ENCODE measurements at regions not wholly inside any gene's neighbourhood (a gene's known extent, or its start where the extent isn't known, plus 50 kb on each side); places are given as distances from the start of the nearest gene placed in this dataset.
"Not testable (repeated sequence)": the region's sequence is repeated elsewhere in the genome, so short reads cannot be mapped to it uniquely, and the experiment has no call there.

GRCh38 chr5:85452322-85453025 lies 1067.8 kb upstream of the EDIL3 start:
- TF ChIP-seq, protein P1, sequence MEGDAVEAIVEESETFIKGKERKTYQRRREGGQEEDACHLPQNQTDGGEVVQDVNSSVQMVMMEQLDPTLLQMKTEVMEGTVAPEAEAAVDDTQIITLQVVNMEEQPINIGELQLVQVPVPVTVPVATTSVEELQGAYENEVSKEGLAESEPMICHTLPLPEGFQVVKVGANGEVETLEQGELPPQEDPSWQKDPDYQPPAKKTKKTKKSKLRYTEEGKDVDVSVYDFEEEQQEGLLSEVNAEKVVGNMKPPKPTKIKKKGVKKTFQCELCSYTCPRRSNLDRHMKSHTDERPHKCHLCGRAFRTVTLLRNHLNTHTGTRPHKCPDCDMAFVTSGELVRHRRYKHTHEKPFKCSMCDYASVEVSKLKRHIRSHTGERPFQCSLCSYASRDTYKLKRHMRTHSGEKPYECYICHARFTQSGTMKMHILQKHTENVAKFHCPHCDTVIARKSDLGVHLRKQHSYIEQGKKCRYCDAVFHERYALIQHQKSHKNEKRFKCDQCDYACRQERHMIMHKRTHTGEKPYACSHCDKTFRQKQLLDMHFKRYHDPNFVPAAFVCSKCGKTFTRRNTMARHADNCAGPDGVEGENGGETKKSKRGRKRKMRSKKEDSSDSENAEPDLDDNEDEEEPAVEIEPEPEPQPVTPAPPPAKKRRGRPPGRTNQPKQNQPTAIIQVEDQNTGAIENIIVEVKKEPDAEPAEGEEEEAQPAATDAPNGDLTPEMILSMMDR (conservative IDR thresholded peaks at IDR 0.05), result no peak

DNA sequence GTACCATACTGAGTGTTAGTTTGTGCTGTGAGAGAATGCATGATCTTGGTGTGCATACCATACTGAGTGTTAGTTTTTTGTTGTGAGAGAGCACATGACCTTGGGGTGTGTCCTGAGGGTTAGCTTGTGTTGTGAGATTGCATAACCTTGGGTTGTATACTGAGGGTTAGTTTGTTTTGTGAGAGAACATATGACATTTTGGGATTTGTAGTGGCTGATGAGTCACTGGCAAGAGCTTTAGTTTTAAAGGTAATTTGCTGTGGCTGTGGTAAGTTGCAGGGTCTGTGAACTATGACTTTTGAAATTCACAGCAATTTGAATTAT lies 1068.3 kb upstream of the EDIL3 start:
- TF ChIP-seq, protein P1 (conservative IDR thresholded peaks at IDR 0.05), result no peak
- no peak overlapping the region for H3K27ac ChIP-seq

More at GRCh38 chr5:85452322-85453025, 1067.8 kb upstream of the EDIL3 start:
- no peak overlapping the region for H3K27ac ChIP-seq

GRCh38 chr5:85458319-85458718 lies 1073.6 kb upstream of the EDIL3 start:
- no peak overlapping the region for H3K27ac ChIP-seq
- TF ChIP-seq, protein P1 (conservative IDR thresholded peaks at IDR 0.05), result no peak

DNA sequence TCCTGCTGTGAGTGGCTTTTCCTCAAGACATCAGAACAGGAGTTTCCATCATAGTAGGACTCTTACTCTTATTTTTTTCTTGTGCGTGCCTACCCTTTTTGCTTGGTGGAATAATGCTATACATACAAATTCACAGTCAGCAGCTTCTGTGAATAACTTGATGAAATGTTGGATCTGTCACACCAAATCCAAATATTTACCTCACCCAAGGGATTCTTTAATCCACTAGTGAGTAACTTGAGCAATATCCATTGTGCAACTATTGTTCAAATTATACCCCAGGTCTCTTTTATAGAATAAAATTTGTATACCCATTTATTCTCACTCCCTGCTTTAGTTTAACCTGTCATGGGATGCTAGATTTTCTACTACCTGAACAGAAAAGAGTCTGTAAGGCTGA lies 1078.3 kb upstream of the EDIL3 start:
- TF ChIP-seq, protein P1 (conservative IDR thresholded peaks at IDR 0.05), result no peak
- no peak overlapping the region for H3K27ac ChIP-seq

DNA sequence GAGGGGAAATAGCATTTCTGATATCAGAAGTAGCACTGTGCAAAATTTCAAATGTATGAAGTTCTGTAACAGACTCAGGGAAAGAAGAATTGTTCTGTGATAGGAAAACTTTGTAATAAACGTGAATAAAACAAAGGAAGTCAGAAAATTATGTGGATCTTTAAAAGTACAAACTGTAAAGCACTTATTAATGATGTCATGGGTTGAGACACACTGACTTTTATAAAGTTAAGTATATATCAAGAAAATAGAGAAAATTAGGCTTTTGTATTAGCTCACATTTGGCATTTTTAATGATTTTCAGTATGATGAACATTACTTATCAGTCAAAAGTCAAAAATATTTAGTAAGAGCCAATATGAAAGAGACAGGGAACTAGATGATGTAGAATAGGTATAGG lies 1081.7 kb upstream of the EDIL3 start:
- TF ChIP-seq, protein P1 (conservative IDR thresholded peaks at IDR 0.05), result no peak
- H3K27ac ChIP-seq, result no peak overlapping the region

DNA sequence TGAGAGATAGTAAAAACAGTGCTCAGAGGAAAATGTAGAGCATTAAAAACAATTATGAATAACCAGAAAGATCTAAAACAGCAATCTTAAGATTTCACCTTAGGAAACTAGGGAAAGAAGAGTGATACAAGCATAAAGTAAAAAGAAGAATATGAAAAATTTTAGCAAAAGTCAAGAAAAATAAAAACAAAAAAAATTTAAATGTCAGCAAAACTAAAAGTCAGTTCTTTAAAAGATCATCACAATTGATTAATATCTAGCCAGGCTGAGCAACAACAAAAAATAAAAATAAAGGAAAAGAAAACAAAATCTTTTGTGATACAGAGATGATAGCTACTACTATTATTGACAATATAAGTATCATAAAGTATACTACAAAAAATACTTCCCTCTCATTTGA lies 1088.1 kb upstream of the EDIL3 start:
- TF ChIP-seq, protein P1 (conservative IDR thresholded peaks at IDR 0.05), result no peak
- H3K27ac ChIP-seq, result no peak overlapping the region

DNA sequence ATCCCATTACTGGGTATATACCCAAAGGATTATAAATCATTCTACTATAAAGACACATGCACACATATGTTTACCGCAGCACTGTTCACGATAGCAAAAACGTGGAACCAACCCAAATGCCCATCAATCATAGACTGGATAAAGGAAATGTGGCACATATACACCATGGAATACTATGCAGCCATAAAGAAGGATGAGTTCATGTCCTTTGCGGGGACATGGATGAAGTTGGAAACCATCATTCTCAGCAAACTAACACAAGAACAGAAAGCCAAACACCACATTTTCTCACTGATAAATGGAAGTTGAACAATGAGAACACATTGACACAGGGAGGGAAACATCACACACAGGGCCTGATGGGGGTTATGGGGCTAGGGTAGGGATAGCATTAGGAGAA lies 1090.5 kb upstream of the EDIL3 start:
- not testable (repeated sequence) for H3K27ac ChIP-seq

- TF ChIP-seq, protein P1 (conservative IDR thresholded peaks at IDR 0.05), result no peak
- H3K27ac ChIP-seq, result no peak overlapping the region
These were observed 1091.9 kb upstream of the EDIL3 start for GRCh38 chr5:85476617-85477016.

Measured in VCaP (cell line).